H1 (cell line): ENCODE measurements at regions not wholly inside any gene's neighbourhood (a gene's known extent, or its start where the extent isn't known, plus 50 kb on each side); places are given as distances from the start of the nearest gene placed in this dataset.

Experiments
- ATF3 ChIP-seq: IDR thresholded peaks from 2 replicates; pipeline ENCODE4 v1.6.1; 2011; ENCODE audit warnings: low read depth, mild to moderate bottlenecking, low read length; ENCODE audit not compliant: insufficient read depth
- EP300 ChIP-seq, 2 experiments: IDR thresholded peaks; 1 replicate in 1 of 2; 2 replicates in 1 of 2; pipeline ENCODE4 v1.6.1; 2011 to 2012; ENCODE audit warnings: low read depth in 2 of 2, low read length in 2 of 2, mild to moderate bottlenecking in 2 of 2, borderline replicate concordance in 1 of 2, inconsistent platforms in 1 of 2, moderate library complexity in 1 of 2
- HDAC6 ChIP-seq: IDR thresholded peaks from one replicate; pipeline ENCODE4 v1.7.1; 2012; ENCODE audit warnings: low read depth, mild to moderate bottlenecking, inconsistent platforms, low read length, moderate library complexity
- JUN ChIP-seq: IDR thresholded peaks from 2 replicates; pipeline ENCODE4 v1.6.1; 2011; ENCODE audit warnings: low read depth, mild to moderate bottlenecking, improper control_type of control experiment, low read length
- KDM1A ChIP-seq: fragments of 200-600, 300-600 bp; sonication (generic); IDR thresholded peaks from 2 replicates; pipeline ENCODE4 v1.7.1; 2016; ENCODE audit warnings: mild to moderate bottlenecking, low read length, borderline replicate concordance
- SP2 ChIP-seq: IDR thresholded peaks from 2 replicates; pipeline ENCODE4 v1.6.1; 2012; ENCODE audit warnings: mild to moderate bottlenecking, low read length, inconsistent platforms
- TBP ChIP-seq: IDR thresholded peaks from 2 replicates; pipeline ENCODE4 v1.6.1; 2011; ENCODE audit warnings: low read depth, low read length, improper control_type of control experiment

DNA sequence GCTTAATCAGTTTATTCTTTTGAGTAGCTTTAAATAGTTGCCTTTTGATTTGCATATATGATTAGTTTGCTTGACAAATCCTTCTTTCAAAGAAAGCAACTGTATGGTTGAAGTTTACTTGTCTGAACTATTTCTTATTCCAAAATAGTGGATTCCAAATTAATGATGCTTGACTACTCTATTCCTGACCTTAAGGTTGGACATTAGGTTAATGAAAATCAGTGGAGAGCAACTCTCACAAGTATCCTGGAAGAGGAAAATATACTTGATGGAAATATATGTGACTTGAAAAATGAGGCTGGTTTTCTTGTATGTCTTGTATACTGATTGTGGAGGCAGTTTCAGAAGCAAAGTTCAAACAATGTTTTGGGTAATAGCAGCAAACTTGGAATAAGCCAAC lies 369.2 kb upstream of the PODXL start (continued):
- no peak for TF ChIP-seq TBP
- no peak for TF ChIP-seq KDM1A
- TF ChIP-seq HDAC6, result no peak
- no peak for TF ChIP-seq EP300 (IDR thresholded peaks at IDR 0.05; ENCODE audit: borderline replicate concordance in 1 of 2, low read depth in 2 of 2, low read length in 2 of 2)
- TF ChIP-seq SP2, result no peak
- no peak for TF ChIP-seq ATF3
- TF ChIP-seq JUN, result no peak
